ENCODE measurements at regions not wholly inside any gene's neighbourhood (a gene's known extent, or its start where the extent isn't known, plus 50 kb on each side); places are given as distances from the start of the nearest gene placed in this dataset.
"Not testable (repeated sequence)": the region's sequence is repeated elsewhere in the genome, so short reads cannot be mapped to it uniquely, and the experiment has no call there.

- no peak for DNase-seq
These were observed 248.7 kb downstream of the ARHGAP12 start for GRCh38 chr10:31679936-31680335.

- DNase-seq = no peak
These were observed 249.8 kb downstream of the ARHGAP12 start for GRCh38 chr10:31678575-31679516.

DNA sequence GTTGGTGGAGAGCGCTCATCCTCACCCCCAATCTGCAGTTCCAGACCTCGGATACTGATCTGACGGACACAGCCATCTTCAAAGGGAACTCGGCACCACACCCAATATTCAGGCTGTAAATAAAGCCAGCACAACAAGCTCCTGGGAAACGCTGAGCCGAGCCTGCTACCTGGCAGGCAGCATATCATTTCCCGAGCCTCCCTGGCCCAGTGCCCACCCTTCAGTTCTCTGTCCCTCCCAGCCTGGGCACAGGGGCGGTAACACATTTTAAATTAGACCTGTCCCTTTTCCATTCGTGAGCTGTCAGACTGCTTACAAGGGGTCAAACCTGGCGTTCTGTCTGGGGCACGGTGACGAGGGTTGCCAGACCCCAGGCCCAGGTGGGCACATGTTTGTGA lies 250.5 kb downstream of the ARHGAP12 start:
- no peak for DNase-seq

DNA sequence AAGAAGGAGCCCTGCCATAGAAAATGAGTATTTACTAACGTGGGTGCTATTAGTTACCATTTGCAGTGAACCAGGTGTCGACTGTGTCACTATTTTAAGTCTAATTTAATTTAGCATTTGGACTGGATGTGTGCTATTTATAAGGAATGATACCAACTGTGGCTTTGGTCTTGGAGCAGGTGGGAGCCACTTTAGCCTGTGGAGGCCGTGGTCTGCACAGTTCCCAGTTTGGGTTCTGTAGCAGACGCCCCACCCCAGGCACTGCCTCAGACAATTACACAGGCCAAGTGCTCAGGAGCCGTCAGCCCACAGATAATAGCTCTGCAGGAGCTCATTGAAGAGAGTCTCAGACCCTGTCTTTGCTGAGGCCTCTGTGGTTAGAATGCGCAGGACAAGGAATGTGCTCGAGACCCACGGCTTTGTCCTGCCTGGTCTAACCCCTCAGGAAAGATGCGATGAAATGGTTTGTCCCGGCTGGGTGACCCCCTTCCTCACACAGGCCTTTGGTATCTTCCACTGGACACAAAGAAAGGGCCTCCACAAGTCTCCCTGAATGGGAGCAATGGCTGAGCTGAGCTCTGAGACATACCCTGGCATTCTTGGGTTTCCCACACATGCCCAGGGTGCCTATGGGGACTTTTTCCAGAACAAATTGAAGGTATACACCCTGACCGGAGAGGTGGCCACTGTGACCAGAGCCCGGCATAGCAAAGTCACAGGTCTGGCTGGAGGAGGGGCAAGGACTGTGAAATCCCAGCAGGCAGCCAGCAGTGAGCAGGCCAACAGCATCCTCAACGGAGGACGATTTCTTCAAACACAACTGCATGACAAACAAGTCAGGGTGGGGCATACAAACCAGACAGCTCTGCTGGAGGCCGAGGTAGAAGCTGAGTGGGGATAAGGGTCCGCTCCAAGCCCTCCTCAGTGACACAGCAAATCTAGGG lies 251.2 kb downstream of the ARHGAP12 start:
- no peak for DNase-seq

DNA sequence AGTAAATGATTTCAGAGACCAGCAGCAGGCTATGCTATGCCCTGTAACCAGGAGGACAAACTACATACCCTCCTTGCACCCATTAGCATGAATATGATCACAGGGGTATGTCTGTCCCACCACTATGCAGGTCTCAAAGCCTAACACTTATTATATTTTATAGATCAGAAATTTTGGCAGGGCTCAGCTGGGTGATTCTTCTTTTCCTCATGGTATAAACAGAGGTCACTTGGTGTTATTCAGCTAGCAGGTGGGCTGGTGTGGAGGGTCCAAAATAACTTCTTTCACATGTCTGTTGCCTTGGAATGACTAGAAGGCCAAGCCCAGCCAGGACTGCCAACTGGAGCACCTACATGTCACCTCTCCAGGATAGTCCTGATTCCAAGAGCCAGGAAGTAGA lies 252.9 kb downstream of the ARHGAP12 start:
- DNase-seq = no peak

GRCh38 chr10:31669357-31669756 lies 259.3 kb downstream of the ARHGAP12 start:
- DNase-seq = no peak

- DNase-seq = no peak
These were observed 260.3 kb downstream of the ARHGAP12 start for GRCh38 chr10:31668326-31668725.

GRCh38 chr10:31665764-31666279 lies 262.8 kb downstream of the ARHGAP12 start:
- DNase-seq = not testable (repeated sequence)

- no peak for DNase-seq
These were observed 263.8 kb downstream of the ARHGAP12 start for GRCh38 chr10:31664803-31665202.

DNA sequence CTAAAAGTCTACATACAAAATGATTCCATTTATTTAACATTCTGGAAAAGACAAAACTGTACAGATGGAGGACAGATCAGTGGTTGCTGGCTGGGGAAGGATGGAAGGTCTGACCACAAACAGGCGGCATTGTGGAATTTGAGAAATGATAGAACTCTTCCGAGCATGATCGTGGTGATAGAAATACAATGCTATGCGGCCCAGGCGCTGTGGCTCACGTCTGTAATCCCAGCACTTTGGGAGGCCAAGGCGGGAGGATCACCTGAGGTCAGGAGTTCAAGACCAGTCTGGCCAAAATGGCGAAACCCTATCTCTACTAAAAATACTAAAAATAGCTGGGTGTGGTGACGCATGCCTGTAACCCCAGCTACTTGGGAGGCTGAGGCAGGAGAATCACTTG lies 264.6 kb downstream of the ARHGAP12 start:
- DNase-seq = not testable (repeated sequence)

DNA sequence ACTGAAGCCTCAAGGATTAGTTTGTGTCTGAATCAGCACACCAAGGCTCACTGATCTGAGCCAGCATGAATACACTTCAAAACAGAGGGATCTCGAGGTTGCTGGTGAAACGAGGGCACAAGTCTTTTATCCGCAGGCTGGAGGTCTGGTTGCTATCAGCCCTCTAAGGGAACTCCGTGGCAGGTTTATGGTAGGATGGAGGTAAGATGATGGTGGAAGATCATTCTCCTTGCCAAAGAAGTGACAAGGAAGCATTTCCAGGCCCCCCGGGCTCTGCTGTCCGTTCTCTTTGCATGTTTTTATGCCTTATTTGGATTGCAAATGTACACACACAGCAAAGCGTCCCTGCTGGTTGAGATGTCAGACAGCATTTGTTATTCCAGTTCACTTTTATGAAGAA lies 268.3 kb downstream of the ARHGAP12 start:
- no peak for DNase-seq

- DNase-seq = no peak
These were observed 269.0 kb downstream of the ARHGAP12 start for GRCh38 chr10:31659665-31660064.

DNA sequence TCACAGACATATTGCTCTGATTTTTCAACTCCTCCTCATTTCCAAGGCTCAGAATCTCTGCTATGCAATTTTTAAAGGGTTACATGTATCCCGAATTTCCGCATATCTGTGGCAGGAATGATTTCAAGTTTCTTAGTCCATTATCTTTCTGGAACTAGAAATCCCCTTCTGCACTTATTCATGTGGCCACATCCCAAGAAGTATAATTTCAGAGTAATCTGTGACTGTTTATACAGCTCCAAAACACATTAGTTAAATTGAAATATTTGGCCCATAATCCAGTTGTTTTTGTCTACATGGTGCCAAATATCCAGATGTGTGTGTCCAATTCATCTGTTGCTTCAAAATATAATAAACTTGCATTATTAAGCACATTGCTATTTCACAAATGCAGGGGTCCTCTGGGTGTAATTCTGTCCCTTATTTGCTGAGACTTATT lies 271.2 kb downstream of the ARHGAP12 start:
- DNase-seq = no peak

DNA sequence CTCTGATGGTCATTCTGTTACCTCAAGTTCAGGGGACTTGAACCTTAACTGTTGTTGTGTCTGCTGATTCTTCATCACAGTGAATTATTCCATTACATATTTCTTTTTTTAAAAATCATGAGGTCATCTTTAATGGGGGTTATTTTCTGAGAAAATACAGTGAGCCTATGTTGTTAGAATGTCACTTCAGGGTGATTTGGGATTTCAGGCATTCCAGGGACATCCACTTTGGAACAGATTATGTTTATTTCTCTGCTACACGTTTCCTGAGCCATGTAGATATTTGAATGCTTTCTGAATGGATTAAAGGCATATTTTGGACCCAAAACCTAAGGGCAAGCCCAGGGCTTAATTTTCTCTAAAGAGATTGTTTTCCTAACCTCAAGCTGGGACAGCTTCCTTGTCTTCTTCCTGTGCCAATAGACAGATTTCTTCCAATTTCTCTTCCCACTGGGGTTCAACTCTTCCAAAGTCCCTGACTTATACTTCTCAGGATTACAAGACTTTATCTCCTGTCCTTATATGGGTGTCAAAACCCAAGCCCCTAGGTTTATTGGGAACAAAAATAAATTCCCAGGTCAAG lies 271.7 kb downstream of the ARHGAP12 start:
- no peak for DNase-seq

DNA sequence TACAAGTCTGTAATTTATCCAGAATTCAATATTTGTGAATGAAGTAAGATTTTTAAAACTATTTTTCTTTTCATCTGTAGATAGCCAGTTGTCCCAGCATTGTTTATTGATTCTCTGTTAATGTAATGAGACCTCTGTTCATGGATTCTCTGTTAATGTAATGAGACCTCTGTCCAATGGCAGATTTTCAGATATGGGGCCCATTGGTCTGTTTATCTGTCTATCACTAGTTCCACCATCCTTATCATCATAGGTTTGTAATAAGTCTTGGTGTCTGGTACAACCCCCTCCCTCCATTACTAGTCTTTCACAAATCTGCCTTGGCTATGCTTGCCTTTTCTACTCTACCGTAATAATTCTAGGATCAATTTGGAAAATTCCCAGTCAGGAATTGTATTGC lies 276.6 kb downstream of the ARHGAP12 start:
- DNase-seq = no peak

DNA sequence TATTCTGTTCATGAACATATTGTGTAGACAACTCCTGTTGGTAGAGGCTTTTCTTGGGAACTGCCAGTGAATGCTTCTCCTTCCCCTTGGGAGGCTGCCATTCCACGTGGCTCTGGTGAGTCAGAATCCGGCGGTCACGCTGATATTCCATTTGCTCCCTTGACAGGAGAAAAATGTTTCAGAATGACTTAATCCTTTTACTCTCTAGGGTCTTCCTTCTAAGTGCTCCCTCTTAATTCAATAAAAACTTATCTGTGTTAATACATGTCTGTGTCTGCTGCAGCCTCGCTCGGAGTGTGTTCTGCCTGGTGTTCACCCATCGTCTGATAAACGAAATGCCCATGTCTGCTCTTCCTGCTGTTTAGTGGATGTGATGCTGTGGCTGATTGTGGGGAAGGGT lies 278.6 kb downstream of the ARHGAP12 start:
- DNase-seq = no peak

GRCh38 chr10:31648966-31649365 lies 279.7 kb downstream of the ARHGAP12 start:
- no peak for DNase-seq

DNA sequence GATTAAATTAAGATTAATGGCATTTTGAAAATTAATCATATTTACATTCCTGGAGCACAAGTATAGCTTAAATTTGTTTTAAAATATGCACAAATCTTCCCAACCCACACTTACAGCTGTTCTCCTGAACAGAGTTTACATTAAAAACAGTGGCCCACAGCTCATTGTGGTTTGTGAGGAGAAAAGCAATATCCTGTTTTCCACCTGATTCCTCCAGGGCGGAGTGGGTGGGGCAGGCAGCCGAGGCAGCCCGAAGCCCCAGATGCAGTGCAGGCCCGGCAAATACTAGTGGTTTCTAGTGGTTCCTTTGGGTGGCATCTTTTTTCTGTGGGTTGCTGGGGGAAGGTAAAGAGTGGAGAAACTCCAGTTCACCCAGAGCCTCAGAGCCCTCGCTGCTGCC lies 280.8 kb downstream of the ARHGAP12 start:
- DNase-seq = no peak

DNA sequence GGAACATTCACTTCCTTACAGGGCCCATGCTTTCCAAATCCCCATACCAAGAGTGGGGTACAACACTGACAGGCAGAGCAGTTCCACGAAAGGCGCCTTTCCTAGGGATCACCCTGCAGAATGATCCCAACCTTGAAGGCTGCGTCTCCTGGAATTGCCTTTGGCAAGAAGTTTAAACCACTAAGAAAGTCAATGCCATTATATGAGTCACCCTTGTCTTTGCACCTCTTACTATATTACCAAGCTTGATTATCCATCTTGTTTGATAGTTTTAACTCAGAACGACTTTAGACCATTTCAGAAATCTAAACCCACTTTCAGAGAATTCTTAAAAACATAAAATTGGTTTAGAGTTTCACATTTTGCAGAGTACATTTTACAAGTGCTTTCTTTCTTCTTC lies 282.1 kb downstream of the ARHGAP12 start:
- DNase-seq = no peak

DNA sequence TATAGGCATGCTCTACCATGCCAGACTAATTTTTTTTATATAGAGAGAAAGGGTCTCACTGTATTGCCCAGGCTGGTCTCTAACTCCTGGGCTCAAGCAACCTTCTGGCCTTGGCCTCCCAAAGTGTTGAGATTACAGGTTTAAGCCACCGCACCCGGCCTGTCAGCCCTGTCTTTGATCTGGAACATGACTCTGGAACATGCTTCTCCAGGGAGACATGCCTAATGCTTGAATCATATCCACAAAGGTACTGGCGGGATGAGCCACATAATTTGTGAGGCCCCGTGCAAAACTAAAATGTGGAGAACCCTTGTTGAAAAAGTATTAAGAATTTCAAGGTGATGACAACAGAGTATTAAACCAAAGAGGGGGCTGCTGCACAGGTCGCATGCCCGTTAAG lies 282.8 kb downstream of the ARHGAP12 start:
- DNase-seq = no peak

- no peak for DNase-seq
These were observed 283.5 kb downstream of the ARHGAP12 start for GRCh38 chr10:31644931-31645633.

DNA sequence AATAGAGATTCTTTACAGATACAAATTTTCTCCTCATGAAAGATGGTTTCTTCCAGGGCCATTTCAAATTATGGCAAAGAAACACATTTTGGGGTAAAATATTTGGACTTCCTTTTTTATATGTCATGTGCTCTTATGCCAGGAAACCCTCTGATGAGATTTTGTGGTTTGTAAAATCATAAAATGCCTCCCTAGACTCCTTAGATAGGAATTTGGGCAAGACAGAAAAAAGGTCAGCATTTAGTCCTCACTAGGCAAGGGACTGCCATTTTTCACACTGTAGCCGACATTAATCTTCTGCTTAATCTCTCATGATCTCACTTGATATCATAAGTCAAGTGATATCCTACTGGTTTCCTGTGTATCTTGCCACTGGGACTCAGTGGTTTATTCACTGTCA lies 286.4 kb downstream of the ARHGAP12 start:
- DNase-seq = no peak
